Keratinocyte (primary cell): ENCODE measurements at regions not wholly inside any gene's neighbourhood (a gene's known extent, or its start where the extent isn't known, plus 50 kb on each side); places are given as distances from the start of the nearest gene placed in this dataset.

Experiments
- DNase-seq: peaks from one replicate; pipeline ENCODE4 v3.0.0-alpha.2; 2011; ENCODE audit warnings: low read depth, missing footprints, low spot score
- FAIRE-seq: peaks from 2 replicates; lab custom pipeline; 2011; peaks lifted over from hg19 to GRCh38; lab: Jason Lieb, UNC
- H2AFZ ChIP-seq: 2 replicates; pipeline ENCODE4 v1.6.0; 2012; ENCODE audit warnings: low read length, control low read depth, inconsistent platforms; ENCODE audit not compliant: control insufficient read depth
- H3K27ac ChIP-seq: 2 replicates; pipeline ENCODE4 v1.5.1; 2011; ENCODE audit warnings: low read length; ENCODE audit not compliant: control insufficient read depth, insufficient read depth
- H3K27me3 ChIP-seq: 3 replicates; pipeline ENCODE4 v1.6.0; 2011; ENCODE audit warnings: low read length; ENCODE audit not compliant: control insufficient read depth, insufficient read depth; ENCODE audit errors: extremely low read depth
- H3K36me3 ChIP-seq, 2 experiments: 2 replicates in 1 of 2; 3 replicates in 1 of 2; pipeline ENCODE4 v1.5.1; 2011; ENCODE audit warnings: low read length in 2 of 2, mild to moderate bottlenecking in 1 of 2; ENCODE audit not compliant: control insufficient read depth in 2 of 2, insufficient read depth in 2 of 2; ENCODE audit errors: extremely low read depth in 1 of 2
- H3K4me1 ChIP-seq: 3 replicates; pipeline ENCODE4 v1.5.1; 2011; ENCODE audit warnings: low read length; ENCODE audit not compliant: control insufficient read depth, insufficient read depth; ENCODE audit errors: extremely low read depth
- H3K4me2 ChIP-seq: 3 replicates; pipeline ENCODE4 v1.6.0; 2011; ENCODE audit warnings: low read depth, low read length; ENCODE audit not compliant: control insufficient read depth, insufficient read depth; ENCODE audit errors: extremely low read depth
- H3K4me3 ChIP-seq, 3 experiments: fragments of 200-600 bp in 1 of 3; sonication (generic) in 1 of 3; 2 replicates in 2 of 3; 3 replicates in 1 of 3; pipeline ENCODE4 v1.5.1; 2011 to 2016; ENCODE audit warnings: low read length in 3 of 3, mild to moderate bottlenecking in 3 of 3, control low read depth in 2 of 3, inconsistent platforms in 1 of 3, low read depth in 1 of 3, mixed read lengths in 1 of 3, mixed run types in 1 of 3, moderate library complexity in 1 of 3; ENCODE audit not compliant: control insufficient read depth in 2 of 3, insufficient read depth in 2 of 3; ENCODE audit errors: extremely low read depth in 1 of 3
- H3K79me2 ChIP-seq: 2 replicates; pipeline ENCODE4 v1.6.0; 2012; ENCODE audit warnings: low read length; ENCODE audit not compliant: control insufficient read depth, insufficient read depth
- H3K9ac ChIP-seq: 3 replicates; pipeline ENCODE4 v1.6.0; 2011; ENCODE audit warnings: low read length; ENCODE audit not compliant: control insufficient read depth, insufficient read depth; ENCODE audit errors: extremely low read depth
- H3K9me1 ChIP-seq: 3 replicates; pipeline ENCODE4 v1.6.0; 2011; ENCODE audit warnings: low read length; ENCODE audit not compliant: control insufficient read depth, insufficient read depth; ENCODE audit errors: extremely low read depth
- H3K9me3 ChIP-seq: 2 replicates; pipeline ENCODE4 v1.5.1; 2012; ENCODE audit warnings: low read depth, low read length; ENCODE audit not compliant: control insufficient read depth
- H4K20me1 ChIP-seq: 3 replicates; pipeline ENCODE4 v1.6.0; 2011; ENCODE audit warnings: low read length; ENCODE audit not compliant: control insufficient read depth, insufficient read depth; ENCODE audit errors: extremely low read depth
- EZH2 ChIP-seq: IDR thresholded peaks from one replicate; pipeline ENCODE4 v1.6.1; 2012; ENCODE audit warnings: inconsistent platforms, mild to moderate bottlenecking, low read length, moderate library complexity
- dilution Hi-C: fragments of 300-500 bp; cut with MboI; formaldehyde crosslinking; loops from one replicate; pipeline ENCODE4 v1.7.0; 2020; ENCODE audit warnings: low sequenced_read_pairs; ENCODE audit not compliant: extremely low pct_ligation_motif_present
- TF ChIP-seq, protein P1 (sequence below), 3 experiments: IDR thresholded peaks in 1 of 3; conservative IDR thresholded peaks in 1 of 3; optimal IDR thresholded peaks in 1 of 3; 2 replicates in 2 of 3; 3 replicates in 1 of 3; pipeline versions ENCODE3 to v1.5.1; 2011; ENCODE audit warnings: low read length in 3 of 3, mild to moderate bottlenecking in 3 of 3, moderate library complexity in 2 of 3, control low read depth in 1 of 3, inconsistent platforms in 1 of 3; ENCODE audit not compliant: insufficient read depth in 2 of 3; ENCODE audit errors: extremely low read depth in 1 of 3

DNA sequence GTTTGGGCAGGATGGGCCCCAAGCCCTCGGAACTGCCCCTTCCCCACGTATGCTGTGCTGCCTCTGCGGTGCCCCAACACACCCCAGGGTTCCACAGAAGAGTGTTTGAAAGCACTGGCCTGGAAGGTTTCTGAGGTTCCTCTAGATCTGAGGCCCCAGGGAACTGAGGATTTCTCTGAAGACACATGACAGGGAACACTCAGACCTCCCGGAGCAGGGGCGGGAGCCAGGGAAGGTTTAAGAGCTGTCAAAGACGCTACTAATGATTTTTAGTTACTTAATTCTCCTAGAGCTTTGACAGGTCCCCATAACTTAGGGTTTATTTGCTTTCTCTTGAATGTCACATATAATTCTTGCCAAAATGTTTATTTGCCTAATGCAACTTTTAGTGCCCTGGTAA lies 212.3 kb upstream of the GRIK3 start:
- H3K4me3 ChIP-seq, result no peak overlapping the region
- no peaks in the 10 kb centered on the region for H3K27me3 ChIP-seq
- TF ChIP-seq EZH2, result no peak
- TF ChIP-seq, protein P1, sequence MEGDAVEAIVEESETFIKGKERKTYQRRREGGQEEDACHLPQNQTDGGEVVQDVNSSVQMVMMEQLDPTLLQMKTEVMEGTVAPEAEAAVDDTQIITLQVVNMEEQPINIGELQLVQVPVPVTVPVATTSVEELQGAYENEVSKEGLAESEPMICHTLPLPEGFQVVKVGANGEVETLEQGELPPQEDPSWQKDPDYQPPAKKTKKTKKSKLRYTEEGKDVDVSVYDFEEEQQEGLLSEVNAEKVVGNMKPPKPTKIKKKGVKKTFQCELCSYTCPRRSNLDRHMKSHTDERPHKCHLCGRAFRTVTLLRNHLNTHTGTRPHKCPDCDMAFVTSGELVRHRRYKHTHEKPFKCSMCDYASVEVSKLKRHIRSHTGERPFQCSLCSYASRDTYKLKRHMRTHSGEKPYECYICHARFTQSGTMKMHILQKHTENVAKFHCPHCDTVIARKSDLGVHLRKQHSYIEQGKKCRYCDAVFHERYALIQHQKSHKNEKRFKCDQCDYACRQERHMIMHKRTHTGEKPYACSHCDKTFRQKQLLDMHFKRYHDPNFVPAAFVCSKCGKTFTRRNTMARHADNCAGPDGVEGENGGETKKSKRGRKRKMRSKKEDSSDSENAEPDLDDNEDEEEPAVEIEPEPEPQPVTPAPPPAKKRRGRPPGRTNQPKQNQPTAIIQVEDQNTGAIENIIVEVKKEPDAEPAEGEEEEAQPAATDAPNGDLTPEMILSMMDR (optimal IDR thresholded peaks at IDR 0.05 in 1 of 3, IDR thresholded peaks at IDR 0.05 in 1 of 3, conservative IDR thresholded peaks at IDR 0.05 in 1 of 3; ENCODE audit: extremely low read depth in 1 of 3, insufficient read depth in 2 of 3, low read length in 3 of 3), result no peak
- FAIRE-seq, result no peak
- dilution Hi-C loops, result no loop called here
- no peaks in the 10 kb centered on the region for H3K9me3 ChIP-seq
- DNase-seq, result no peak
- no peak overlapping the region for H3K9ac ChIP-seq
- no peak overlapping the region for H3K4me2 ChIP-seq
- H2AFZ ChIP-seq, result no peak overlapping the region
- no peaks in the 10 kb centered on the region for H4K20me1 ChIP-seq
- H3K79me2 ChIP-seq, result no peaks in the 10 kb centered on the region
- H3K36me3 ChIP-seq, result no peaks in the 10 kb centered on the region
- no peak overlapping the region for H3K27ac ChIP-seq
- H3K4me1 ChIP-seq, result no peaks in the 10 kb centered on the region
- H3K9me1 ChIP-seq, result no peaks in the 10 kb centered on the region

DNA sequence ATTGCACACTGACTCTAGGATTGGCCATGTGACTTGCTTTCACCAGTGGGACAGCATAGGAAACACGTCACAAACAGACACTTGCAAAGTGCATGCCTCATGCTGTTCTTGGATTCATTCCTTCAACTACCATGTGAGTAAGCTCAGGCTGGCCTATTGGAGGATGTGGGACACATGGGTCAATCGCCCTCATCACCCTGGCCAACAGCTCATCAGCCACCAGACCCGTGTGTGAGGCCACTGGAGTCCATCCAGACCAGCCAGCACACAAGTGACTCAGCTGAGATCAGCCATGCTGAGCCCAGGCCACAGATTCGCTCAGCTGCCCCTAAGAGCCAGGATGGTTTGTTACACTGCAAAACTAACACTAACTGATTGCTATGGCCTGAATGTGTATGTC lies 216.1 kb upstream of the GRIK3 start:
- DNase-seq (no peak), FAIRE-seq (no peak)
- Histone ChIP-seq H3K9me1 (no peaks in the 10 kb centered on the region), H3K27ac (no peak overlapping the region), H4K20me1 (no peaks in the 10 kb centered on the region), H2AFZ (no peak overlapping the region), H3K27me3 (no peaks in the 10 kb centered on the region), H3K9ac (no peak overlapping the region), H3K9me3 (no peaks in the 10 kb centered on the region), H3K36me3 (no peaks in the 10 kb centered on the region), H3K79me2 (no peaks in the 10 kb centered on the region), H3K4me2 (no peak overlapping the region), H3K4me3 (no peak overlapping the region), H3K4me1 (no peaks in the 10 kb centered on the region)
- dilution Hi-C loops, result no loop called here
- no peak for TF ChIP-seq EZH2
- TF ChIP-seq, protein P1 (optimal IDR thresholded peaks at IDR 0.05 in 1 of 3, IDR thresholded peaks at IDR 0.05 in 1 of 3, conservative IDR thresholded peaks at IDR 0.05 in 1 of 3; ENCODE audit: extremely low read depth in 1 of 3, insufficient read depth in 2 of 3, low read length in 3 of 3), result no peak
